Skin of body (tissue), 1 donor: ENCODE measurements at regions not wholly inside any gene's neighbourhood (a gene's known extent, or its start where the extent isn't known, plus 50 kb on each side); places are given as distances from the start of the nearest gene placed in this dataset.
"Not testable (repeated sequence)": the region's sequence is repeated elsewhere in the genome, so short reads cannot be mapped to it uniquely, and the experiment has no call there.

ENCODE experiments used
- DNase-seq: peaks from one replicate; lab custom pipeline; 2025; lab: John Stamatoyannopoulos, UW

DNA sequence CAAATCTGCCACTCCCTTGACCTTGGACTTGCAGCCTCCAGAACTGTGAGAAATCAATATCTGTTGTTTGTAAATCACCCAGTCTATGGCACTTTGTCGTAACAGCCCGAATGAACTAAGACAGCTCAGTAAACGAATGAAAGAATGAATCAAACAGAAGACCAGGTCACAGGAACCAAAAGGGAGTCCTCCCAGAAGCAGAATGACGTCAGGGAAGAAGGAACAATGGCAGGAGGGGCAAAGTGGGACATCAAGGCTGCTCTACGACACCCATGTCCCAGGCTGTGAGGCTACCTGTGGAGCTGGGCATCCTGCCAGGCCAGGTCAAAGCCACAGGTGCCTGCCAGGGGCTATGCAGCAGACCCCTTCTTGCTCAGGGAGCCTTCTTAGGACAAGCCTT, 267.2 kb upstream of the PFKP start:
- no peak for DNase-seq

DNA sequence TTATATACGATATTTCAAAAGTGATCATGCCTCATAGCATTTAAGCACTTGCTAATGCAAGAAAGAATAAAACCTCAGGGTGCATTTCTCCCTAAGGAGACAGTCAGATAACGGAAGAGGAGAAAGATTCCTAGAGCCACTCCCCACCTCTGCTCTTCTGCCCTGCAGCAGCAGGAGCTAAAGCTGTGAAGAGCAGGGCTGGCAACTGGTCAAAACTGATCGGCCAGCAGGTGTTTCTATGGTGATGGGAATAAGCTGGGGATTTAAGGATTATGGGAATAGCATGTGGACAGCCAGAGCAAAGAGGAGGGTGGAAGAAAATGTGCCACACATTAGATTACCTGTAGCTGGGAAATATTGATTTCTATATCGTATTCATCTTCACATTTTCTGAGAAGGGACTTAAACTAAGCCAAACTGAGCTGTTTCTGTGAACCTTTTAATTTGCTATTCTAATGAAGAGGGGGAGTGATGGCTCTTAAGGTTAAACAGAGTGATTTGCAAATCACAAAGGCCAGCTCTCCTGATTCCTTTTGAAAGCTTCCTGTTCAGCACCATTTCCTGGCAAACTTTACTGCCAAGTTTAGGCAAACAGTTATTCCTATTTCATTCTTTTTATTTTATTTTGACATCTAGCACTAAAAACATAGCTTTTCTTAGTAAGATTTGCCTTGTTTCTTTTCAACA, 268.9 kb upstream of the PFKP start:
- DNase-seq = no peak

DNA sequence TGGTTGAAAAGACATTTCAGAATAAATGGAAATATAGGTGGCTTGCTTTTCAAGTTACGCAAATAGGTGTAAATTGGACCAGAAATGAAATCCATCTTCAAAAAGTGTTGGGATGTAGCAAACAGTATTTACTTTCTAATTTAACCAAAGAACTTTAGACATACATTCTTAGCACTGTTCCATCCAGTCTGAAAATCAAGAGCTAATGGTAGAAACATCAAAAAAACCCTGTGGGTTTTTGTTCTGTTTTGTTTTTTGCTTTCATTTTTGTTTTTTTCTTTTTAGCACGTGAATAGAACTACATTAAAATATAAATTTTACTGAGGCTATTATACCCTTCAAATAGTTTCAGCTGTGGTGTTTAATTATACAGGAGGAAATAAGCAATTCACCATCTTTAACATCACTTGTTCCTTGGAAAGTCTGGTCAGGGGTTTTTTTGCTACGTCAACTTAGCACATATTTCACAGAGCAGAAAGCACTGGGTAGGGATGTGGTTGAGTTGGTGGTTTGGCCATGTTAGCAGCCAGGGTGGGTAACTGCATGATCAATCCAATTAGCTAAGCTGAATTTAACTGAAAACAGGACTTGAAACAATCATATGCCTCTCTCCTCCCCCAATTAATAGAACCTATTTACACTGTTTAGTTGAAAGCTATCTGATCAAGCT, 275.4 kb upstream of the PFKP start:
- DNase-seq = peak; percentile 6

DNA sequence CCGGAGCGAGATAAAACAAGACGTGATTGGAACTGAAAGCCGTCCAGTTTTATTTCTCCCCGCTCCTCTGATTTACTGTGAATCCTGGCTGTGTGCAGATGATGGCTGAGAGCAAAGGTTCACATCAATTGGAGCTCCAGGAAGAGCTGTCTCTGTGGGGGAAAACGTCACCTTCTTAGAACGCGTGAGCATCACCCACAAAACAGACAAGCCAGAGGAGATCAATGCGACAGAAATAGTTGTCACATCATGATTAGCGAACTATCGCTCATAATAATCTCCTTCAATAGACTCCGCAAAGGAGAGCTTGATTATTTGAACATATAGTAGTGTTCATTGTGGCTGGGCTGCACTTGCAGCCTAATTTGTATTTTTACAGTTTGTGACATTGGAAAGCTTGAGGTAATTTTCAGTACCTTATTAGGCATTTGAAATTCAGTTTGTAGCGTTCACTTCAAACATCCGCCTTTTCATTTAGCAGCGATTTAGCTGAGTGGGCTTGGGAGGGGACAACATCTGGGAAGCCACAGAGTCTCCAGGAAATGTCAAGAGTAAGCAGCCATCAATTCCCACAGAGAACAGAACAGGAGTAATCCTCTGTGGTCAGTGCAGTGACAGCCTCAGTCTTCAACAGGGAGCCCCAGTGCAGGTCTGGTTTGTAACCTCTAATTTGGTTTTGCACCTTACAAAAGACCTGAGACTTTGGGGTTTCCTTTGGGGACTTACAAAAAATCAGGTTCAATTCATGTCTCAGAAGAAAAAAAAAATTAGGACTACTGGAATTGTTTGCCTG, 276.8 kb upstream of the PFKP start:
- no peak for DNase-seq

DNA sequence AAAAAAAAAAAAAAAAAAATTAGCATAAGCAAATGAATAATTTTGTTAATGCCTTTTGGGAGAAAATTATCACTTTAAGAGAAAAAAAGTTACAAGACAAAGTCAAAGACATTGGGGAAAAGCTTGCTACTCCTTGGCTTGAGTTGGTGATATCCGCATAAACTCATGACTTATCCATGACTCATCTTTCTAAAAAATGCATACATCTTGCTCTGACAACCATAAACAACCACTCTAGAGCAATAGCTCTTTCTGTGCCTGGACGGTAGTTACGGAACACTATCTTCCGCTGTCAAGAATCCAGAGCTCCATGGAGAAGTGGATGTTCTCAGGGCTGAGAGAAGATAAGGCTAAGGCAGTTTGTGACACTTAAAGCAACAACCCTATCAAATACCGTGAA, 281.1 kb upstream of the PFKP start:
- no peak for DNase-seq

DNA sequence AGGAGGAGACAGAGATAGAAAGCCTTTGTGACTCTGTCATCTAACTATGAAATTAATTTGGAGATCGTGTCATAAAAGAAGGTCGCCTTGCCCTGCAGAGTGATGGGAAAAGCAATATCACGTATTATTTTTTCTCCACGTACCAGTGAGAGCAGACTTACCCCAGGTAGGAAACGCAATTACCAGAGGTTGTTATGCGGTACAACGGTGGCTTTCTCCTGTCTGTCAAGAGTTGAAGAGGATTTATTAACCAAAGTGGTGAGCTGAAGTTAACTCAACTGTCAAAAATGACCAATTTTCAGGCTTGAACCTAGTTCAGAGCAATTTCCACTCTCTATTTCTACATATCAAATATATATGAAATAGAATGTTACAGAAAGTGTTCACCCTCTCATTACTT, 282.6 kb upstream of the PFKP start:
- no peak for DNase-seq

DNA sequence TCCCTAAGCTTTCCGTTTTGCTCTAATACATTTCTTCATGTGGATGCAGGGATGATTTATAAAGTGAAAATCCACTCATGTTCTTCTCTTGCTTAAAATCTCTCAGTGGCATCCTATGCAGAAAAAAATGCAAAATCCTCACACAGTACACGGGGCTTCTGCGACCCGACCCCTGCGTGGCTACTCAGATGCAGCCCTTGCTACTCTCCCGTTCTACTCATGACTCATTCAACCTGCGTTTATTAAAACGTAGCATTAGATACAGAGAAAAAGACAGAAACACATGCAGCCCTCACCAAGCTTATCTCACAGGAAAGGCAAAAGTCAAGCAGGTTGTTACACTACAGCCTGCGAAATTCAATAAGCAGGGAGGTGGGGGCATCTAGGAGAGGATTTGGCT, 284.4 kb upstream of the PFKP start:
- DNase-seq = no peak

DNA sequence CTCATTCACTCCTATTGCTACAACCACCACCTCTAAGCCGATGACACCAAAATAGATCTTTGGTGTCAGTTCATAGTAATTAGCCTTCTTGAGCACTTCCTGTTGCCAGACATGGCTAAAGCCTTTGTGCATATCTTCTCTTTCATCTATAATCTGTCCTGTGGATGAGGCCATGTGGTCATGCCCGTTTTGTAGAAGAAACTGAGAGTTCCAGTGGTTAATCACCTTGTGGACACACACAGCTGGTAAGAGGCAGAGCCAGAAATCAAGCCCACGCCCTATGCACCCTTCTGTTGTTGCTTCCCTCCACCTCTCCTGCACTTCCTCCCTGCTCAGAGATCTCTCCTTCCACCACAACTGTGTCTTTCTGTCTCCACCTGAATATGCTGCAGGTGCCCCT, 285.1 kb upstream of the PFKP start:
- no peak for DNase-seq

DNA sequence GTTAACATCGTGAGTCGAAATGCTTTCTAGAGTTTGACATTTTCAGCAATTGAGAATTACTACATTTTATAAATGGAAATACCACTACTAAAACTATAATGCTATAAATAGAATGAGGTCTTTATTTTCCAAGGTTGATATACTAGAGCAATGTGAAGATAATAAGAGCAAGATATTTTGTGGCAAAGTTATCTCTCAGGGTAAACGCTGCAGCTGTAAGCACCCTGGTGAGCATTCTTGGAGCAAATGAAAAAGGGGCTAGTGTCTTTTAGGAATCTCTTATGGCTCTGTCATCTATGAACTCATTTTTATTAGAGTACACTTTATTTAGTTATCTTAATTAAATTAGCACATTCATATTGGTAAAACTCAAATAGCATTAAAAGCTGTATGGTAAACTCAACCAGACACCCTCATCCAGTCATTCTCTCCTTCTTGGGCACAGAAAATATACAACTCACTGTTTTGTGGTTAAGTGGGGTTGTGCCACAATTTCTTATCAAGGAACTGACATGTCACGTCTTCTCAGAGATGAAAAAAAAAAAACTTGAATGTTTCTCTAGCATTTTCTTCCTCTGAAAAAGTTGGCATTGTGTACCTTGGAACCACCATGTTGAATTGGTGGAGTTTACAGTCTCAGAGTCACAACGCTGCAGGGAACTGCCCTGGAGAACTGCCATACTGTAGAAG, 289.5 kb upstream of the PFKP start:
- DNase-seq = no peak

DNA sequence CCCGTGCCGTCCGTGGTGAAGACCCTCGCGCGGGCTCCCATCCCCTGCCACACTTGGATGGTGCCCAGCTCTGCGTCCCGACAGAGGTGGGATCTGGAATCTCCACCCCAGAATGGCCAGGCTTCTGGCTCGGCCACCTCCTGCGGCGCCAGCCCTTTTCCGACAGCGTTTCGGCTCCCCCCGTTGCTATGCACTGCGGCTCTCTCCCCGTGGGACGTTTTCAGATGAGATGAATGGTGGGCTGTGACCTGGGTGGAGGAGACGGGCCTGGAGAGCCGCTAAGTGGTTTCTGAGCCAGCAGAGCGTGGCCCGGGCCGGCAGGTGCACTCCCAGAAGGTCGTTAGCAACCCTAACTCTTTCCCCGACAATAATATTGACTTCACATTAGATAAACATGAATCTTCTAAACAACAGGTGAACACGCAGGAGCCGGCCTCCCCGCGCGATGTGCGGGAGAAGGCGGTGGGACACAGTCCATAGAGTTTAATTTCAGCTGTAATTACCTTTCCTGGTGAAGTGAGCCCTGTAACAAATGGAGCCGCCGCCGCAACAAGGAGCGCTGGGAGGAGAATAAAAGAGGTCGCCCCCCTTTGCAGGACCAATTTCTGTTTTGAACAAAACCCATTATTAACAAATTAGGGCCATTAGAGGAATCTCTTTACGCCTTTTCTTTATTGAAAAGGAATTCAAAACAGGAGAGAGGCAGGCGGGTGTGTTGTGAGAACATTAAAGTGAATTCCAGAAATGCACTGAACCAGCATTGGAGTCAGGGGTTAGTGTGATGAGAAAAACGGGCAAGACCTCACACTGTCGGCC, 294.3 kb upstream of the PFKP start:
- no peak for DNase-seq

DNA sequence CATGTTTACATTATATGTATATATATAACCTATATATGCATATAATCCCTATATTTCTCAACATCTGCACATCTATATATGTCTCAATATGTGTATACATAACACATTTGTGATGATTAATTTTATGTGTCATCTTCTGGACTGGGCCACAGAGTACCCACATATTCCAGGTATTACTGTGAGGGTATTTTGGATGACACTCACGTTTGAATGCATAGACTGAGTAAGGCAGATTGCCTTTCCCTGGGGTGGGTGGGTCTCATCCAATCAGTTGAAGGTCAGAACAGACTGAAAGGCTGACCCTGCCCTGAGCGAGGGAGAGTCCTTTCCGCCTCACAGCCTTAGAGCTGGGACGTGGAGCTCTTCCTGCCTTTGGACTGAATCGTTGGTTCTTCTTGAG, 295.2 kb upstream of the PFKP start:
- DNase-seq = no peak

DNA sequence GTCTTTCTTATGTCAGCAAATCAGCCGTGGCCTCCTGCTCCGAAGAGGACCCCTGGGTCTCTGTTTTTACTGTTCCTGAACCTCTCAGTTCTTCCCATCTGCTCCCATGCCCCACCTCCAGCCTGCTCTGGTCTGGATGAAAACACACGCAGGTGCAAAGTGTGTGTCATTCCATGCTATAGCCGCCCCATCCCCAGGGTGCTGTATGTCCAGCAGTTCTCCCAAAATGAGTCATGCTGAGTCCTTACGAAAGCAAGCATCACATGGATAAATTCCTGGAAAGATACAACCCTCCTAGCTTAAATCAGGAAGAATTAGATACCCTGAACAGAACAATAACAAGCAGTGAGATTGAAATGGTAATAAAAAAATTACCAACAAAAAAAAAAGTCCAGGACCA, 300.1 kb upstream of the PFKP start:
- not testable (repeated sequence) for DNase-seq

DNA sequence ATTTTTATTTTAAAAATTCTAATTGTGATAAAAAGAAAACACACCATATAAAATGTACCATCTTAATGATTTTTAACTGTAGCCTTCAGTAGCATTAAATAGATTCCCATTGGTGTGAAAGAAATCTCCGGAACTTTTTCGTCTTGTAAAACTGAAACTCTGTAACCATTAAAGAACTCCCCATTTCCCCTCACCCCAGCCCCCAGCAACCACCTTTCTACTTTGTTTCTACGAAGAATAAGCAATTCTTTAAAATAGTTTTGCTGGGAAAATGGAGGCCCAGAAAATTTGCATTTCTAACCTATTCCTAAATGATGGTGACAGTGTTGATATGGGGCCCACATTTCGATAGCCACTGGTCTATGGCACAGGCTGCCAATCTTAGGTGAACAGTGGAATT, 305.4 kb upstream of the PFKP start:
- no peak for DNase-seq

DNA sequence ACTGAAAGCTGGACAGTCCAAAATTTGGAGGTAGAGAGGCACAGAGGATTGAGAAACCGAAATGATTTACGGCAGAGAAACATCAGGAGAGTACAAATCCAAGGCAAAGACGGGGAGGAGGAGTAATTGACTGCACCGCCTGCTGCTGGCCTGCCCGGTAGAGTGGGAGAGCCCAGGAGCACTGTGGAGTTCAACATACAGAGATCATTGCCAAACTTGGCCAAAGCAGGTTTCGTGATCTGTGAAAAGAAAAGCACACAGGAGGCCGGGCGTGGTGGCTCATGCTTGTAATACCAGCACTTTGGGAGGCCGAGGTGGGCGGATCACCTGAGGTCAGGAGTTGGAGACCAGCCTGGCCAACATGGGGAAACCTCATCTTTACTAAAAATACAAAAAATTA, 306.0 kb upstream of the PFKP start:
- DNase-seq = no peak

DNA sequence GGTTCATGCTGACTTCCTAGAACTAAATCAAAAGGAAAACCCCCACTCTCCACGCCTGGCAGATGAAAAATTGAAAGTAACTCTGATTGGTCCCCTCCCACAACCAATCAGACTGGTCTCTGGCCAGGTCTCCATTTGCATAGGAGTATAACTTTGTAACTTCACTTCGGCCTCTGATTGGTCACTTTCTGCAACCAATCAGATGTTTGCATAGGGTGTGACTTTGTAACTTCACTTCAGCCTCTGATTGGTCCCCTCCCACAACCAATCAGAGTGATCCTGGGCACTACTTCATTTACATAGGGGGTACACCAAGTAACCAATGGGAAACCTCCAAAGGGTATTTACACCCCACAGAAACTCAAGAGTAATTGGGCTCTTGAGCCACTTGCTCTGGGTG, 306.6 kb upstream of the PFKP start:
- DNase-seq = no peak

DNA sequence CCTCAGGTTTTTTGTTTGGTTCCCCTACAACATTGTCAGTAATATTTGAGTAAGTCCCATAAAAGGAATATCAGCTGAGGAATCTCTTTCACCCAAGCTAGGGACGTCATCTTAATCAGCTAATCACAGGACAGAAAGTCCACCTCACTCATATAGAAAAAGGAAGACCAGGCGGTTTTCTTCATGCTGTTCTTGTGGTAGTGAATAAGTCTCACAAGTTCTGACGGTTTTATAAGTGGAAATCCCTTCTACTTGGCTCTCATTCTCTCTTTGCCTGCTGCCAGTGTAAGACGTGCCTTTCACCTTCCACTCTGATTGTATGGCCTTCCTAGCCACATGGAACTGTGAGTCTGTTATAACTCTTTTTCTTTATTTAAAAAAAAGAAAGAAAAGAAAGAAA, 308.1 kb upstream of the PFKP start:
- no peak for DNase-seq

DNA sequence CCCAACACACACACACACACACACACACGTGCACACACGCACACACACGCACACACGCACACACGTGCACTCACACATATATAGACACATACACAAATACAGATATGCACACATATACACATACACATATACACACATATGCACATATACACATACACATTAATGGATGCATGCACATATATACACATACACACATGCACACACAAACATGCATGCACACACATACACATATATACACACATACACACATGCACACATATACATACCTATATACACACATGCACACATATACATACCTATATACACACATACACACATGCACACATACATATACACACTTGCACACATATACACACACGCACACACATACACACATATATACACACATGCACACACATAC, 312.4 kb upstream of the PFKP start:
- DNase-seq = no peak

DNA sequence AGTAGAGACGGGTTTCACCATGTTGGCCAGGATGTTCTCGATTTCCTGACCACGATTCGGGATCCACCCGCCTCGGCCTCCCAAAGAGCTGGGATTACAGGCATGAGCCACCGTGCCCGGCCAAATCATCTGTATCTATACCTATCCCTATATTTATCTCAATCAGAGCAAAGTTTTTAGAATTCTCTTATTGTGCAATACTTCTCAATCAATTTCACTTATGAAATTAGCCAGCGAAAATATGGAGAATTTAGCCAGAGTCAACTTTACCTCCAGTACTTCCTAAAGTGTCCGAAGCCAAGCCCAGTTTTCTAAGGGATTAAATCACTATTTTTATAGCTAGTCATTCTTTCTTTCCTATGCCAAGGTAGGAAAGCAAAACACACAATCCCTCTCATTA, 319.1 kb upstream of the PFKP start:
- no peak for DNase-seq

DNA sequence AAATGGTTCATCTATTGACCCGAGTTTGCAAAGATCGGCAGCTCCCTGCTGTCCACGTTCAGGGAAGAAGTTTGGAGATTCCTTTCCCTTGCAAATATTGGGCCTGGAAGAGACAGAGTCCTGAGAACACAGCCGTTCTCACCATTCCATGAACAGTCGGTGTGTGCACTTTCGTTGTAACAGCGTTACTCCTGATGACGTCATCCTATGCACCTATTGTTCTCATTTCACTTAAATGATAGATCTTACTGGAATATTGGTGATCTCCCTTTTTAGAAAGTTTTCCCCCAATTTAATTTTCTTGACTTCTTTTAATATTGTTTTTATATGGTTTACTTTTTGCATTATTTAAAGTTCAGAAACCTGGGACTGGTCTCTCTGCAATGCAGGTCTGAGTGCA, 320.7 kb upstream of the PFKP start:
- DNase-seq = no peak

DNA sequence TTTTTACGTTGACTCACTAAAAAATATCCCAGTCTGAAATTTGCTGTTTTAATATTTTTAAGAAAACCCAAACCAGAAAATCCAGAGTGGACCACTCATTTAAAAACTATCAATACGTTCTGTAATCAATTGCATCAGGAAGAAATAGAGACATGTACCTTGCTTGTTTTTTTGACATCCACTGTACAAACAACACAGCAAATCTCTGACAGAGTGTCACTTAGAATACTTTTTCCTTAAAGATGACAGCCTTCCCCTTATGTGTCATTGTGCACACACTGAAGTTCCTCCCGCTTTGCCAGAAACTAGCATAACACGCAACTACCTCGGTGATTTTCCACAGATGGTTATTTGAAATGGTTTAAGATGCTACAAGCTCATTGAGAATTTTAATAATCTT, 321.7 kb upstream of the PFKP start:
- DNase-seq = no peak

DNA sequence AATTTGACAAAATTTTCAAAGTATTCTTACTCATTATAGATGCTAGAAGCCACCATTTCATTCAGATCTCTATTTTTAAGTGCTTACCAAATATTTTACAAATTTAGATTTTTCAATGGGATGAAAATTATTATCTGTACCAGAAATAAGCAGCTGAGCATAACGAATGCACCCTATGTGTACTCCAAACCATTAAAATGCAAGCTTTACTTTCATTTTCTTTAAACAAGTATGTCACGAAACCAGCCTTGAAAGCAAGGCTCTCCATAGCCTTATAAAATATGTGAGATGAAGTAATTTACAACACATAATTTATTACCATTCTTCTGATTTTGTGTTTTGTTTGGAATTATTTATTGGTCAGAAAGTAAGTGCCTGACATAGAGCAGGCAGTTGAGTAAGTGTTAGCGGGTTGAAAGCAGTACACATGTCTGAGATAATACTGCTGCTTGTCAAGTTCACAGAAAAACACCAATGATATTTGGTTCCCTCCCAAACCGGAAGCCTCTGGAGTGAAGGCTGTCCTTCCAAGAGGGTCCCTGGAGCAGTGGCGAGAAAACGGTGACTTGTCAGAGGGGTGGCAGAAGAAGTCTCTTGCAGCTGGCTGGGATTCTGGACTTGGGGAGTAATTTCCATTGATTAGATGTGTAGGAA, 322.7 kb upstream of the PFKP start:
- DNase-seq = no peak
